Nephron progenitor cell (in vitro differentiated cells): ENCODE measurements at regions not wholly inside any gene's neighbourhood (a gene's known extent, or its start where the extent isn't known, plus 50 kb on each side); places are given as distances from the start of the nearest gene placed in this dataset.
A peak's percentile ranks its signal among the peaks of the same experiment; 100 is the strongest.

Experiments
- DNase-seq: peaks from one replicate; pipeline ENCODE4 v3.0.0; 2021
- H3K27ac Mint-ChIP-seq: 2 replicates; pipeline ENCODE4 v1.8.0; 2021; ENCODE audit warnings: mild to moderate bottlenecking, moderate library complexity, mixed read lengths
- H3K27me3 Mint-ChIP-seq: 2 replicates; pipeline ENCODE4 v1.8.0; 2021; ENCODE audit warnings: mild to moderate bottlenecking, low read depth, mixed read lengths; ENCODE audit not compliant: poor library complexity
- H3K36me3 Mint-ChIP-seq: 2 replicates; pipeline ENCODE4 v1.8.0; 2021; ENCODE audit warnings: low read depth, mixed read lengths
- H3K4me1 Mint-ChIP-seq: 2 replicates; pipeline ENCODE4 v1.8.0; 2021; ENCODE audit warnings: mixed read lengths
- H3K4me3 Mint-ChIP-seq: 2 replicates; pipeline ENCODE4 v1.8.0; 2021; ENCODE audit warnings: mild to moderate bottlenecking, moderate library complexity, mixed read lengths
- H3K9me3 Mint-ChIP-seq: 2 replicates; pipeline ENCODE4 v1.8.0; 2021; ENCODE audit warnings: mild to moderate bottlenecking, moderate library complexity, mixed read lengths
- TF ChIP-seq, protein P1 (sequence below): fragments of 200-600 bp; sonication (generic); IDR thresholded peaks from 2 replicates; pipeline ENCODE4 v1.5.0; 2021; ENCODE audit warnings: antibody characterized with exemption

DNA sequence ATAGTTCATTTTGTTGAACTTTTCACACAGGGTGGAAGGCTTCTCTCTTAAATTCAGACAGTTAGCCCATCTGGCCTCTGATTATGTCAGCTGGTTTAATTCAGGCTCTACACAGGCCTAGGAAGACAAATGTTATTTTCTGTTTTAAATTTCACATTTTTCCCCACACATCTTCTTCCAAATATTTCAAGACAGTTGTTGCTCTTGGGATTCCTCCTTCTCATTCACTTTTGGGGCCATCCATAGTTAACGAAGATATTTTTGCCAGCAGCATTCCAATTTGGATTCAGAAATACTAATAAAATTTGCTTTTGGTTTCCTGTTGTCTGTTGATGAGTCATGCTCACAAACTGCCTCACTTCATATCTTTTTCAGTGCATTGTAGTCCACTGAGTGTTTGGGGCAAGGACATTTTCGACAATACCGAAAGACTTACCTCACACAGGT is 475.4 kb downstream of the DMAC1 start:
- Mint-ChIP-seq H3K27ac (no peak overlapping the region), H3K9me3 (peaks cover 11% of the 10 kb centered on the region), H3K4me1 (peaks cover 7% of the 10 kb centered on the region), H3K4me3 (no peak overlapping the region), H3K36me3 (peaks cover 7% of the 10 kb centered on the region), H3K27me3 (peaks cover 15% of the 10 kb centered on the region)
- TF ChIP-seq, protein P1, sequence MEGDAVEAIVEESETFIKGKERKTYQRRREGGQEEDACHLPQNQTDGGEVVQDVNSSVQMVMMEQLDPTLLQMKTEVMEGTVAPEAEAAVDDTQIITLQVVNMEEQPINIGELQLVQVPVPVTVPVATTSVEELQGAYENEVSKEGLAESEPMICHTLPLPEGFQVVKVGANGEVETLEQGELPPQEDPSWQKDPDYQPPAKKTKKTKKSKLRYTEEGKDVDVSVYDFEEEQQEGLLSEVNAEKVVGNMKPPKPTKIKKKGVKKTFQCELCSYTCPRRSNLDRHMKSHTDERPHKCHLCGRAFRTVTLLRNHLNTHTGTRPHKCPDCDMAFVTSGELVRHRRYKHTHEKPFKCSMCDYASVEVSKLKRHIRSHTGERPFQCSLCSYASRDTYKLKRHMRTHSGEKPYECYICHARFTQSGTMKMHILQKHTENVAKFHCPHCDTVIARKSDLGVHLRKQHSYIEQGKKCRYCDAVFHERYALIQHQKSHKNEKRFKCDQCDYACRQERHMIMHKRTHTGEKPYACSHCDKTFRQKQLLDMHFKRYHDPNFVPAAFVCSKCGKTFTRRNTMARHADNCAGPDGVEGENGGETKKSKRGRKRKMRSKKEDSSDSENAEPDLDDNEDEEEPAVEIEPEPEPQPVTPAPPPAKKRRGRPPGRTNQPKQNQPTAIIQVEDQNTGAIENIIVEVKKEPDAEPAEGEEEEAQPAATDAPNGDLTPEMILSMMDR = no peak
- no peak for DNase-seq

DNA sequence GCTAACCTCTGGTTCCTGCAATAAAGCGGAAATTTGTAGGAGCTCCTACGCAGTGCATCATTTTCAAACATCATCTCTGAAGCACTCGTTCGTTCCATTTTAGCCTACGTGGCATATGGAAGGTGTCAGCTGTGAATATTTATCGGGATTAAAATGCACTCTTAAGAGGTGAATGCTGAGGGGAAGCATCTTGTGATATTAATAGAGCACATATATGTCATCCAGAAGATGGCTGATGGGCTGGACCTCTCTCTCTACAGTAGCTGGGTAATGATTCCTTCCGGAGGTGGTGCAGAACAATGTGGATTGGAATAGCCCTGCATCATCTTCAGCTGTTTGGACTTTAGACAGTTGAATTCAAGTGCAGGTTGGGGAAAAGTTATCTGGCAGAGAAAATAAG is 478.7 kb downstream of the DMAC1 start:
- Mint-ChIP-seq H3K4me1 (peaks cover 18% of the 10 kb centered on the region), H3K4me3 (no peak overlapping the region), H3K27ac (no peak overlapping the region), H3K27me3 (peaks cover 16% of the 10 kb centered on the region), H3K9me3 (no peaks in the 10 kb centered on the region), H3K36me3 (no peaks in the 10 kb centered on the region)
- no peak for DNase-seq
- TF ChIP-seq, protein P1 = no peak

DNA sequence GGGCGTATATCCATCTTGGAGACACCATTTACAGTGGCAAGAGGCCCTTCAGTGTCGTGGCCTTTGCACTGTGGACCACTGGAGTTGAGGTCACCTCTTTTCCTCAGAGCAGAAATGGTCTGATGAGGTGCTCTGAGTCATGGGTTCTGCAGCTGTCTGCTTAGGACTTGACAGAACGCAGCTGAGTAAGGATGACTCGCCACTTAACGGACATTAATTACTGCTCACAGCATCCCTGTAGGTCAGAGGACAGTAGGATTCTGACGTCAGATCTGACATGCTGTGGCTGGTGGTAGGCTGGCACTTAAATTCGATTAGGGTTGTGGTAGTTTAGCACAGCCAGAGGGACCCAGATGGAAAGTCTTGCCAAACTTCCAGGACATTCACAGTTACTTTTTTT is 479.4 kb downstream of the DMAC1 start:
- DNase-seq = no peak
- peaks cover 15% of the 10 kb centered on the region for H3K27me3 Mint-ChIP-seq
- H3K36me3 Mint-ChIP-seq = no peaks in the 10 kb centered on the region
- H3K4me3 Mint-ChIP-seq = no peak overlapping the region
- no peak overlapping the region for H3K27ac Mint-ChIP-seq
- TF ChIP-seq, protein P1 = no peak
- peaks cover 7% of the 10 kb centered on the region for H3K9me3 Mint-ChIP-seq
- H3K4me1 Mint-ChIP-seq = peaks cover 24% of the 10 kb centered on the region

GRCh38 chr9:7318920-7319319 is 480.7 kb downstream of the DMAC1 start:
- peaks cover 15% of the 10 kb centered on the region for H3K27me3 Mint-ChIP-seq
- TF ChIP-seq, protein P1 = no peak
- peaks cover 24% of the 10 kb centered on the region for H3K4me1 Mint-ChIP-seq
- H3K36me3 Mint-ChIP-seq = peaks cover 2% of the 10 kb centered on the region
- no peak for DNase-seq
- no peak overlapping the region for H3K27ac Mint-ChIP-seq
- no peak overlapping the region for H3K4me3 Mint-ChIP-seq
- peaks cover 15% of the 10 kb centered on the region for H3K9me3 Mint-ChIP-seq

GRCh38 chr9:7316967-7317366 is 482.6 kb downstream of the DMAC1 start:
- DNase-seq = no peak
- H3K27me3 Mint-ChIP-seq = peaks cover 15% of the 10 kb centered on the region
- peaks cover 35% of the 10 kb centered on the region for H3K9me3 Mint-ChIP-seq
- peaks cover 24% of the 10 kb centered on the region for H3K4me1 Mint-ChIP-seq
- H3K27ac Mint-ChIP-seq = no peak overlapping the region
- H3K4me3 Mint-ChIP-seq = no peak overlapping the region
- peaks cover 18% of the 10 kb centered on the region for H3K36me3 Mint-ChIP-seq
- TF ChIP-seq, protein P1 = no peak

DNA sequence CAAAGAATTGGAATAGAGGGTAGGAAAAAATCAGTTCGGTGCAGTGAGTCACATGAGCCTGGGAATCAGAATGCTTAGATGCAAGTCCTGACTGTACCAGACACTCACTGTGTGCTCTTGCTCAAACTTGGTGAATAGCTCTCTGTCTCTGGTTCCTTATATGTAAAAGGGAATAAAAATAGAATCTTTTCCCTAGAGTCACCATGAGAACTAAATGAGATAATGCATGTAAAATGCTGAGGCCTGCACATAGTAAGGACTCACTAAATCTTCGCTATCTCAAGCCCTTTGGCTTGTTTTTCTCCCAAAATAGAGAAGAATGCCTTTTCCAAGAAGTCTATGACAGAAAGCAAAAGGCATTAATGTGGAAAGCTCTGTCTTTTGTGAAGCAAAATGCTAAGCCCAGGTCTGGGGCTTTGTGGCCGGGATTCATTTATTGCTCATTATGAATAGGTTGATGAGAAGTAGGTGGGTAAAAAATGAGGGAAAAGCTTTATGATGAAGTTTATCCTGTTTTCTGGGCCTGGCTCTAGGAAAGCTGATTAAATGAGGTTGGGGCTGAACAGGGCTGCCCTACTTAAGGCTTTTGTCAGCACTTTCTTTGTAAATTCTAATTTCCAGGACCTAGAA is 483.3 kb downstream of the DMAC1 start:
- TF ChIP-seq, protein P1 = no peak
- H3K9me3 Mint-ChIP-seq = peaks cover 42% of the 10 kb centered on the region
- H3K27me3 Mint-ChIP-seq = peaks cover 11% of the 10 kb centered on the region
- H3K36me3 Mint-ChIP-seq = peaks cover 19% of the 10 kb centered on the region
- no peak for DNase-seq
- peak overlapping the region; percentile 21 for H3K27ac Mint-ChIP-seq
- peaks cover 24% of the 10 kb centered on the region for H3K4me1 Mint-ChIP-seq
- no peak overlapping the region for H3K4me3 Mint-ChIP-seq
